Right atrium auricular region (tissue), 2 donors: ENCODE measurements at regions not wholly inside any gene's neighbourhood (a gene's known extent, or its start where the extent isn't known, plus 50 kb on each side); places are given as distances from the start of the nearest gene placed in this dataset.

ENCODE experiments used
- DNase-seq: peaks from one replicate; pipeline ENCODE4 v3.0.0-alpha.2; 2019; ENCODE audit warnings: low spot score
- H3K27ac ChIP-seq, 2 donors: fragments of 200-600 bp; sonication (generic); 1 replicate in 1 of 2; 2 replicates in 1 of 2; pipeline ENCODE4 v1.5.1; 2016 to 2019
- H3K27me3 ChIP-seq, 2 donors: fragments of 200-600 bp; sonication (generic); one replicate each; pipeline versions ENCODE4 v1.5.1 to v1.6.0; 2017 to 2019
- H3K36me3 ChIP-seq: fragments of 200-600 bp; sonication (generic); one replicate; pipeline ENCODE4 v1.5.1; 2016
- H3K4me1 ChIP-seq, 2 donors: fragments of 200-600 bp; sonication (generic); one replicate each; pipeline versions ENCODE4 v1.5.1 to v1.6.0; 2017 to 2019
- H3K4me3 ChIP-seq, 2 donors: fragments of 200-600 bp; sonication (generic); 1 replicate in 1 of 2; 2 replicates in 1 of 2; pipeline ENCODE4 v1.5.1; 2017 to 2019; ENCODE audit warnings: mild to moderate bottlenecking in 1 of 2, moderate library complexity in 1 of 2
- H3K9me3 ChIP-seq, 2 donors: fragments of 200-600 bp; sonication (generic); one replicate each; pipeline ENCODE4 v1.5.1; 2019
- CTCF ChIP-seq, 2 donors: fragments of 200-600 bp; sonication (generic); IDR thresholded peaks; one replicate each; pipeline ENCODE4 v1.5.1; 2019; ENCODE audit warnings: antibody characterized with exemption in 2 of 2

- Histone ChIP-seq H3K27me3 (no peaks in the 10 kb centered on the region), H3K36me3 (no peaks in the 10 kb centered on the region), H3K27ac (no peak overlapping the region), H3K4me1 (no peaks in the 10 kb centered on the region), H3K4me3 (no peak overlapping the region), H3K9me3 (no peaks in the 10 kb centered on the region)
- TF ChIP-seq CTCF (IDR thresholded peaks at IDR 0.05), result no peak
- no peak for DNase-seq
These were observed 184.4 kb downstream of the DKK2 start for GRCh38 chr4:106851726-106852125.

- DNase-seq, result no peak
- Histone ChIP-seq H3K4me3 (no peak overlapping the region), H3K27me3 (no peaks in the 10 kb centered on the region), H3K4me1 (no peaks in the 10 kb centered on the region), H3K27ac (no peak overlapping the region), H3K36me3 (no peaks in the 10 kb centered on the region), H3K9me3 (no peaks in the 10 kb centered on the region)
- no peak for TF ChIP-seq CTCF (IDR thresholded peaks at IDR 0.05)
These were observed 185.4 kb downstream of the DKK2 start for GRCh38 chr4:106850691-106851090.

- DNase-seq, result no peak
- TF ChIP-seq CTCF (IDR thresholded peaks at IDR 0.05), result no peak
- no peaks in the 10 kb centered on the region for H3K4me1 ChIP-seq
These were observed 200.2 kb downstream of the DKK2 start for GRCh38 chr4:106835919-106836318.

GRCh38 chr4:106830879-106831278 lies 205.2 kb downstream of the DKK2 start:
- no peak for TF ChIP-seq CTCF (IDR thresholded peaks at IDR 0.05)
- Histone ChIP-seq H3K27me3 (no peaks in the 10 kb centered on the region), H3K9me3 (no peaks in the 10 kb centered on the region), H3K4me3 (no peak overlapping the region), H3K36me3 (no peaks in the 10 kb centered on the region), H3K4me1 (no peaks in the 10 kb centered on the region), H3K27ac (no peak overlapping the region)
- DNase-seq, result no peak

More at GRCh38 chr4:106835919-106836318, 200.2 kb downstream of the DKK2 start:
- no peaks in the 10 kb centered on the region for H3K27me3 ChIP-seq
- no peak overlapping the region for H3K4me3 ChIP-seq
- no peak overlapping the region for H3K27ac ChIP-seq
- no peaks in the 10 kb centered on the region for H3K36me3 ChIP-seq
- peaks cover 0 to 12% of the 10 kb centered on the region in 2 donors for H3K9me3 ChIP-seq

GRCh38 chr4:106818764-106819163 lies 217.3 kb downstream of the DKK2 start:
- Histone ChIP-seq H3K4me1 (no peaks in the 10 kb centered on the region), H3K4me3 (no peak overlapping the region), H3K36me3 (no peaks in the 10 kb centered on the region), H3K27ac (no peak overlapping the region), H3K27me3 (no peaks in the 10 kb centered on the region), H3K9me3 (no peaks in the 10 kb centered on the region)
- TF ChIP-seq CTCF (IDR thresholded peaks at IDR 0.05), result no peak
- no peak for DNase-seq

- no peak overlapping the region for H3K27ac ChIP-seq
- H3K4me3 ChIP-seq, result no peak overlapping the region
- TF ChIP-seq CTCF (IDR thresholded peaks at IDR 0.05), result no peak
- no peaks in the 10 kb centered on the region for H3K9me3 ChIP-seq
- H3K36me3 ChIP-seq, result no peaks in the 10 kb centered on the region
- no peak for DNase-seq
- H3K27me3 ChIP-seq, result no peaks in the 10 kb centered on the region
- H3K4me1 ChIP-seq, result no peaks in the 10 kb centered on the region
These were observed 219.6 kb downstream of the DKK2 start for GRCh38 chr4:106816496-106816895.
